CD4-positive, alpha-beta memory T cell (primary cell): ENCODE measurements at regions not wholly inside any gene's neighbourhood (a gene's known extent, or its start where the extent isn't known, plus 50 kb on each side); places are given as distances from the start of the nearest gene placed in this dataset.
A peak's percentile ranks its signal among the peaks of the same experiment; 100 is the strongest.

Experiments used
- CTCF ChIA-PET: fragments of 350-600 bp; sonication (Branson Sonifier 250); formaldehyde crosslinking; loops from one replicate; lab custom pipeline; 2021; ENCODE audit warnings: inconsistent platforms; ENCODE audit not compliant: partially characterized antibody; lab: Charles Lee
- POLR2A ChIA-PET: fragments of 350-600 bp; sonication (Branson Sonifier 250); formaldehyde crosslinking; loops from one replicate; lab custom pipeline; 2021; ENCODE audit not compliant: partially characterized antibody; lab: Charles Lee
- DNase-seq, 5 donors: peaks; one replicate each; pipeline versions ENCODE4 v3.0.0 to v3.0.0-alpha.2; 2020 to 2022; ENCODE audit warnings: mixed read lengths in 1 of 5
- H3K27ac ChIP-seq: one replicate; pipeline ENCODE4 v1.7.0; 2013; ENCODE audit warnings: low read depth, low read length
- H3K27me3 ChIP-seq: 2 replicates; pipeline ENCODE4 v1.7.0; 2013; ENCODE audit warnings: mild to moderate bottlenecking, low read length, moderate library complexity; ENCODE audit not compliant: insufficient read depth
- H3K36me3 ChIP-seq: 2 replicates; pipeline ENCODE4 v1.7.0; 2013; ENCODE audit warnings: mild to moderate bottlenecking, low read length, moderate library complexity; ENCODE audit not compliant: insufficient read depth
- H3K4me1 ChIP-seq: 2 replicates; pipeline ENCODE4 v1.7.0; 2013; ENCODE audit warnings: mild to moderate bottlenecking, low read length, moderate library complexity; ENCODE audit not compliant: insufficient read depth
- H3K4me3 ChIP-seq, 2 donors: one replicate each; pipeline ENCODE4 v1.7.0; 2013; ENCODE audit warnings: low read length in 2 of 2, mild to moderate bottlenecking in 1 of 2
- H3K9me3 ChIP-seq, 2 donors: one replicate each; pipeline ENCODE4 v1.7.0; 2013; ENCODE audit warnings: low read length in 2 of 2, control low read depth in 1 of 2; ENCODE audit not compliant: control insufficient read depth in 1 of 2
- H3K27ac Mint-ChIP-seq, 7 donors: one replicate each; pipeline ENCODE4 v1.8.0; 2020 to 2021; ENCODE audit warnings: mixed read lengths in 7 of 7, mild to moderate bottlenecking in 6 of 7, inconsistent platforms in 3 of 7, moderate library complexity in 3 of 7
- H3K27me3 Mint-ChIP-seq, 2 donors: one replicate each; pipeline ENCODE4 v1.8.0; 2020 to 2021; ENCODE audit warnings: mixed read lengths in 2 of 2
- H3K36me3 Mint-ChIP-seq, 2 donors: one replicate each; pipeline ENCODE4 v1.8.0; 2020 to 2021; ENCODE audit warnings: mixed read lengths in 2 of 2, inconsistent platforms in 1 of 2, mild to moderate bottlenecking in 1 of 2
- H3K4me1 Mint-ChIP-seq, 4 donors: one replicate each; pipeline ENCODE4 v1.8.0; 2020 to 2021; ENCODE audit warnings: mixed read lengths in 4 of 4, mild to moderate bottlenecking in 1 of 4
- H3K4me3 Mint-ChIP-seq, 8 donors: one replicate each; pipeline ENCODE4 v1.8.0; 2020 to 2021; ENCODE audit warnings: mixed read lengths in 8 of 8, mild to moderate bottlenecking in 7 of 8, moderate library complexity in 6 of 8, inconsistent platforms in 3 of 8
- H3K9me3 Mint-ChIP-seq, 8 donors: one replicate each; pipeline ENCODE4 v1.8.0; 2020 to 2021; ENCODE audit warnings: mixed read lengths in 8 of 8, mild to moderate bottlenecking in 5 of 8, inconsistent platforms in 3 of 8, moderate library complexity in 1 of 8
- intact Hi-C: fragments of 100-400 bp; cut with micrococcal nuclease; formaldehyde crosslinking; loops from one replicate; pipeline ENCODE4 v1.15.1; 2023

DNA sequence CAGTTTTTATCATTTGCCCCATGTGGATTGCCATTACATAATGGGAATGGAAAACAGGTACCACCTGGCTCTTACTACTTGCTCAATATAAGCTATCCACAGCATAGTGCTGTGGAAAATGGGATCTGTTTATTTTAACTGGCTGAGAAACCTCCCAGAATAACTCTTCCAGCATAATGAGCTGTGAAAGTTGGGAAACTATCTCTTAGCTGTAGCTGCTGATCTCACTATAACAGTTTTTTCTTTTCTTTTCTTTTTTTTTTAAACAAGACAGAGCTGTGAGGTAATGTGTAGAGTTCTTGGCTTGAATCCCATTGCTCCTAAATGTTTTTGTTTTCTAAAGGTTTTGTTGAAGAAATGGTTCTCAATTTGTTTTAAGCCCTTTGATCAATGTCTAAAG lies 988.3 kb downstream of the PCDH19 start:
- Histone ChIP-seq H3K4me3 (no peak overlapping the region), H3K4me1 (no peaks in the 10 kb centered on the region), H3K27ac (no peak overlapping the region), H3K27me3 (no peaks in the 10 kb centered on the region), H3K9me3 (no peaks in the 10 kb centered on the region), H3K36me3 (no peaks in the 10 kb centered on the region)
- intact Hi-C loops, result no loop called here
- DNase-seq, result no peak
- H3K27ac Mint-ChIP-seq, result no peak overlapping the region
- H3K9me3 Mint-ChIP-seq, result peaks cover 0 to 13% (median 6%) of the 10 kb centered on the region in 8 donors
- ChIA-PET CTCF (no interaction called here), POLR2A (no interaction called here)
- no peaks in the 10 kb centered on the region for H3K27me3 Mint-ChIP-seq
- H3K36me3 Mint-ChIP-seq, result no peaks in the 10 kb centered on the region
- no peaks in the 10 kb centered on the region for H3K4me1 Mint-ChIP-seq
- no peak overlapping the region for H3K4me3 Mint-ChIP-seq

DNA sequence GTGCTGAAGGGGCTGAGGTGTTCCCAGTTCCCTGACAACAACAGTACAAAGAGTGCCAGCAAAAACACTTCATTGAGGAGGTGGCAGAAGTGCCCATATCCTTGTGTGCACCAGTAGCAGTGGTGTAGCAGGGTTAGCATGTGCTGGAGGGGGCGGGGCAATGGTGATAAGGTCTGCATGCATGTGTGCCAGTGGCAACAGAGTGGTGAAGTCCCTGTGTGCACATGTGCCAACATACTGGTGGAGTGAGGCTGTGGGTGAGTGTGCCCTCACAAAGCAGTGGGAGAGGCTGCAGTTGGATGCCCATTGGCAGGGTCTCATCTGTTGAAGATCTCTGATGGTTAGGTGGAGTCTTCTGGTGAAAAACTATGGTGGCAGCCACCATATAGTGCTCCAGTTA lies 994.6 kb downstream of the PCDH19 start:
- H3K36me3 ChIP-seq, result no peaks in the 10 kb centered on the region

GRCh38 chrX:99413317-99413716 lies 996.8 kb downstream of the PCDH19 start:
- Mint-ChIP-seq H3K36me3 (no peaks in the 10 kb centered on the region), H3K27ac (no peak overlapping the region), H3K4me1 (no peaks in the 10 kb centered on the region), H3K27me3 (no peaks in the 10 kb centered on the region), H3K9me3 (peaks cover 0 to 1% (median 0%) of the 10 kb centered on the region in 8 donors), H3K4me3 (no peak overlapping the region)
- ChIA-PET CTCF (no interaction called here), POLR2A (no interaction called here)
- no peaks in the 10 kb centered on the region for H3K27me3 ChIP-seq
- H3K4me3 ChIP-seq, result no peak overlapping the region
- intact Hi-C loops, result no loop called here
- H3K27ac ChIP-seq, result no peak overlapping the region
- no peak for DNase-seq
- no peaks in the 10 kb centered on the region for H3K36me3 ChIP-seq
- H3K4me1 ChIP-seq, result no peaks in the 10 kb centered on the region
- H3K9me3 ChIP-seq, result no peaks in the 10 kb centered on the region

More for the DNA sequence above, 994.6 kb downstream of the PCDH19 start:
- H3K4me3 Mint-ChIP-seq, result no peak overlapping the region
- H3K27me3 ChIP-seq, result no peaks in the 10 kb centered on the region
- no peak overlapping the region for H3K27ac ChIP-seq
- H3K4me1 ChIP-seq, result no peaks in the 10 kb centered on the region
- H3K9me3 Mint-ChIP-seq, result peaks cover 0 to 6% (median 1%) of the 10 kb centered on the region in 8 donors
- intact Hi-C loops, result no loop called here
- H3K4me3 ChIP-seq, result no peak overlapping the region
- H3K27ac Mint-ChIP-seq, result no peak overlapping the region
- no peaks in the 10 kb centered on the region for H3K27me3 Mint-ChIP-seq
- CTCF ChIA-PET, result no interaction called here
- no peak for DNase-seq
- no peaks in the 10 kb centered on the region for H3K4me1 Mint-ChIP-seq
- POLR2A ChIA-PET, result no interaction called here
- H3K9me3 ChIP-seq, result no peaks in the 10 kb centered on the region
- H3K36me3 Mint-ChIP-seq, result no peaks in the 10 kb centered on the region

- intact Hi-C loops, result no loop called here
- H3K36me3 ChIP-seq, result no peaks in the 10 kb centered on the region
- Mint-ChIP-seq H3K4me1 (no peaks in the 10 kb centered on the region), H3K9me3 (peaks cover 0 to 5% (median 0%) of the 10 kb centered on the region in 8 donors), H3K4me3 (no peak overlapping the region), H3K27ac (no peak overlapping the region), H3K36me3 (no peaks in the 10 kb centered on the region), H3K27me3 (no peaks in the 10 kb centered on the region)
- no peaks in the 10 kb centered on the region for H3K9me3 ChIP-seq
- no peaks in the 10 kb centered on the region for H3K27me3 ChIP-seq
- H3K4me3 ChIP-seq, result no peak overlapping the region
- DNase-seq, result peak in 1 of 5 donors; percentile 16
- POLR2A ChIA-PET, result no interaction called here
- no peak overlapping the region for H3K27ac ChIP-seq
- CTCF ChIA-PET, result no interaction called here
- H3K4me1 ChIP-seq, result no peaks in the 10 kb centered on the region
Observed at GRCh38 chrX:99398545-99398944, 1011.5 kb downstream of the PCDH19 start.

DNA sequence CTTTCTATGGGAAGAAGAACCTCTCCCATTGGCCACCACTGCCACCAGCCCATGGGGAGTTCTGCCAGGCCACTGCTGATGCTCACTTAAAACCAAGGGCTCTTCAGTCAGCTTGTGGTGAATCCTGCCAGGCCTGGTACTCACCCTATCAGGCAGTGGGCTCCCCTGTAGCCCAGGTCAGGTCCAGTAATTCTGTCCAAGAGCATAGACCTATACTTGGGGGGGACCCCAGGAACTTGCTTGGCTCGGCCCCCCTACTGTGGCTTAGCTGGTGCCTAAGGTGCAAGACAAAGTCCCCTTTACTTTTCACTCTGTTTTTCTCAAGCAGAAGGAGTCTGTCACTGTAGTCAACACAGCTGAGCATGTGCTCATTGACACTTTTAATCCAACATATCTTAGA lies 1012.2 kb downstream of the PCDH19 start:
- H3K36me3 ChIP-seq, result no peaks in the 10 kb centered on the region
- POLR2A ChIA-PET, result no interaction called here
- no peak overlapping the region for H3K4me3 ChIP-seq
- no peaks in the 10 kb centered on the region for H3K4me1 ChIP-seq
- intact Hi-C loops, result no loop called here
- Mint-ChIP-seq H3K36me3 (no peaks in the 10 kb centered on the region), H3K4me3 (no peak overlapping the region), H3K27me3 (no peaks in the 10 kb centered on the region), H3K9me3 (peaks cover 0 to 5% (median 0%) of the 10 kb centered on the region in 8 donors), H3K27ac (no peak overlapping the region), H3K4me1 (no peaks in the 10 kb centered on the region)
- H3K27ac ChIP-seq, result no peak overlapping the region
- H3K27me3 ChIP-seq, result no peaks in the 10 kb centered on the region
- H3K9me3 ChIP-seq, result no peaks in the 10 kb centered on the region
- no peak for DNase-seq
- CTCF ChIA-PET, result no interaction called here

- H3K36me3 ChIP-seq, result no peaks in the 10 kb centered on the region
- H3K4me3 ChIP-seq, result no peak overlapping the region
- H3K4me1 ChIP-seq, result no peaks in the 10 kb centered on the region
- H3K27ac ChIP-seq, result no peak overlapping the region
- H3K27ac Mint-ChIP-seq, result no peak overlapping the region
- ChIA-PET CTCF (no interaction called here), POLR2A (no interaction called here)
- H3K27me3 Mint-ChIP-seq, result no peaks in the 10 kb centered on the region
- no peak overlapping the region for H3K4me3 Mint-ChIP-seq
- no peaks in the 10 kb centered on the region for H3K27me3 ChIP-seq
- peaks cover 0 to 8% (median 0%) of the 10 kb centered on the region in 8 donors for H3K9me3 Mint-ChIP-seq
- DNase-seq, result no peak
- no peaks in the 10 kb centered on the region for H3K36me3 Mint-ChIP-seq
- intact Hi-C loops, result no loop called here
- H3K9me3 ChIP-seq, result no peaks in the 10 kb centered on the region
- H3K4me1 Mint-ChIP-seq, result no peaks in the 10 kb centered on the region
Observed at GRCh38 chrX:99394456-99394855, 1015.6 kb downstream of the PCDH19 start.

GRCh38 chrX:99384594-99385374 lies 1025.3 kb downstream of the PCDH19 start:
- Histone ChIP-seq H3K4me3 (no peak overlapping the region), H3K9me3 (no peaks in the 10 kb centered on the region), H3K27me3 (no peaks in the 10 kb centered on the region), H3K27ac (no peak overlapping the region), H3K4me1 (no peaks in the 10 kb centered on the region), H3K36me3 (no peaks in the 10 kb centered on the region)
- H3K36me3 Mint-ChIP-seq, result no peaks in the 10 kb centered on the region
- ChIA-PET CTCF (no interaction called here), POLR2A (no interaction called here)
- no peaks in the 10 kb centered on the region for H3K27me3 Mint-ChIP-seq
- H3K4me1 Mint-ChIP-seq, result no peaks in the 10 kb centered on the region
- DNase-seq, result peak in 1 of 5 donors; percentile 20
- H3K4me3 Mint-ChIP-seq, result no peak overlapping the region
- H3K27ac Mint-ChIP-seq, result no peak overlapping the region
- intact Hi-C loops, result no loop called here
- peaks cover 0 to 7% (median 0%) of the 10 kb centered on the region in 8 donors for H3K9me3 Mint-ChIP-seq
